HG03139 (cell line): ENCODE measurements at regions not wholly inside any gene's neighbourhood (a gene's known extent, or its start where the extent isn't known, plus 50 kb on each side); places are given as distances from the start of the nearest gene placed in this dataset.

Experiments used
- ATAC-seq: cut with Tn5 transposase; IDR thresholded peaks from one replicate; pipeline ENCODE4 v1.9.1; 2021; ENCODE audit not compliant: unreplicated experiment

DNA sequence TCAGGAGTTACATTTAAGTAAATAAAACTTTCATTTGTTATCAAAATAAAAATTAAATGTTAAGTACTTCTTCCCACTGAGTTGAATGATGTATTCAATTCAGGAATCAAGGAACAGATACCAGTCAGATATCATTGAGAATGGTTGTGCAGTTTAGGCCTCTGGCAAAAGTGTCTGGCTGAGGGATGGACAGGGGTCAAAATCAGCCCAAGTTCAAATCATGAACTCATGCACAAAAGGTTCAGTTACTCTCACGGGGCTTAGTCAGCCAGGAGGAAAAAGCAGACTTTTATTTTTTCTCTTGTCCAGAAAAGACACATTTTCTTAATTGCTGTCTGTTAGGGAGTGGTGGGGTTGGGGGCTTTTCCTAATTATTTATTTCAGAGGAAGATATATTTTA is 166.3 kb downstream of the RASSF9 start:
- ATAC-seq: no peak

DNA sequence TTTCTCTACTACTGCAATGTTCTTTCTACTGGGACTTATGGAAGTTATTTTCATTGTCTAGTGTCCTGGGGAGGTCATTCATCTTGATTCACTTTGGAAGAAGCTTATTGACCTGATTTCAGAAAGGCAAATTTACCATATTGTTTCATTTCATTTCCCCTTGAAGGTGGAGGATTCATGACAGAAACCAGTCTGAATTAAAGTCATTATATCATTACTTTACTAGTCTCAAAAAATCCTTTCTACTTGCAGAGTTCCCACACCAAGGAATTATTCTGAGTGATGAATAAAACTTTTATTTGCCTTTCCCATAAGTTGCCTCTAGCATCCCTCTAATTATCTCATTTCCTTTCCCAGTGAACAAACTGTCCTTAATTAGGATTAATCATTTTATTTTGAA is 163.8 kb downstream of the RASSF9 start:
- no peak for ATAC-seq

GRCh38 chr12:85673921-85674420 is 162.2 kb downstream of the RASSF9 start:
- ATAC-seq: no peak

- no peak for ATAC-seq
These were observed 159.1 kb downstream of the RASSF9 start for GRCh38 chr12:85676816-85677749.

GRCh38 chr12:85679296-85679695 is 156.9 kb downstream of the RASSF9 start:
- ATAC-seq: no peak

- ATAC-seq: no peak
These were observed 155.3 kb downstream of the RASSF9 start for GRCh38 chr12:85680881-85681280.

- no peak for ATAC-seq
These were observed 154.9 kb downstream of the RASSF9 start for GRCh38 chr12:85681333-85681732.

DNA sequence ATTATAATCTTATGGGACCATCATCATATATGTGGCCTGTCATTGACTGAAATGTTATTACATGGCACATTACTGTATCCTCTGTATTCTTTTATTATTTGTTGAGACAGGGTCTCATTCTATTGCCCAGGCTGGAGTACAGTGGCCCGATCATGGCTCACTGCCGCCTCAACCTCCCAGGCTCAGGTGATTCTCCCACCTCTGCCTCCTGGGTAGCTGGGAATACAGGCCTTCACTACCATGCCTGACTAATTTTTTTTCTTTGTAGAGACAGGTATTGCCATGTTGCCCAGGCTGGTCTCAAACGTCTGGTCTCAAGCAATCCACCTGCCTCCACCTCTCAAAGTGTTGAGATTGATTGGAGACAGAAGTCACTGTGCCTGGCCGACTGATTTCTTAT is 153.2 kb downstream of the RASSF9 start:
- no peak for ATAC-seq

- ATAC-seq: no peak
These were observed 147.4 kb downstream of the RASSF9 start for GRCh38 chr12:85688837-85689236.

GRCh38 chr12:85690146-85690545 is 146.1 kb downstream of the RASSF9 start:
- no peak for ATAC-seq

DNA sequence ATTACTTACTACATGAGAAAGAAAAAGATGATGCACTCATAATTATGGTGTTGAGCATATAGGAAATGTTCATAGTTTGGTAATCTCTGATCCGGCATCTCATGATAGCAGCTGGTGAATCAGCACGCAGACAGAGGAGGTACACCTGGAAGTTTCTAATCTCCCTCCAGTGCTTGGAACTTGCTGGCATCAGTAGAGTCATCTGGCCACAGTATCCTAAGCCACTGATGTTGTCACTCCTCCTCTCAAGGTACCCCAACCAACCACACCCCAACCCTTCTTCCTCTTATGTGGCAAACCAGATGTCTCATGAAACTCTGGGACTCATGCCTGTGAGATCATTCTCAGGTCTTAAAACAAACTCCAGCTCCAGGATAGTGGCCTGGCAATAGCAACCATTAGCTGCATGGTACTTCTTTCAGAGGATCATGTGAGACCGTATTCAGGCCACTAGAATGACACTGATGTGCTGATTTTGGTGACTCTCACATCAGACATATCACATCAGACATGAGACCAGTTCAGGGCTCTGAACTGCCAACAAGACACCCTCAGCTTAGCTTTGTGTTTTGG is 143.0 kb downstream of the RASSF9 start:
- ATAC-seq: no peak

- no peak for ATAC-seq
These were observed 141.0 kb downstream of the RASSF9 start for GRCh38 chr12:85695097-85695715.

GRCh38 chr12:85697003-85697402 is 139.2 kb downstream of the RASSF9 start:
- ATAC-seq: no peak

DNA sequence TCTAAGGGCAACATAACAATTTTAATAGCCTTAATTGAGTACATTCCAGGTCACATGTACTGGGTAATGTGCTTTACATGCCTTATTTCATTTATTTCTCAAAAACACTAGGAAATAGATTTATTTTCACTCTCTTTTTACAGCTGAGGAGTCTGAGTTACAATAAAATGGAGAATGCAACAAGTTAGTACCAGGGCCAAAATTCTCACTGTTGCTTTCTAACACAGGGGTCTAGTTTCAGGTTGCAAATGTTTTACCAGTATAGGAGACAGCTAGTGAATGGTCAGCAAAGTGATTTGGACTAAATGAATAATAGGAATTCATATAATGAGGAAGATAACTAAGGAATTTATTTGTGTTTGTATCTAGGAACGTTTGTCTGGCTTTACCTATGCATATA is 137.3 kb downstream of the RASSF9 start:
- ATAC-seq: no peak

DNA sequence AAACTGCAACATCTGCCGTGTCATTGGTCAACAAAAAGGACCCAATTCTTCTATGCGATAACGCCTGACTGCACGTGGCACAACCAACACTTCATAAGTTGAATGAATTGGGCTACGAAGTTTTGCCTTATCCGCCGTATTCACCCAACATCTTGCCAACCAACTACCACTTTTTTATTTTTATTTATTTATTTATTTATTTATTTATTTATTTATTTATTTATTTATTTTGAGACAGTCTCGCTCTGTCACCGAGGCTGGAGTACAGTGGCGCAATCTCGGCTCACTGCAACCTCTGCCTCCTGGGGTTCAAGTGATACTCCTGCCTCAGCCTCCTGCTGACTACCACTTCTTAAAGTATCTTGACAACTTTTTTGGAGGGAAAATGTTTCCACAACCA is 127.4 kb downstream of the RASSF9 start:
- no peak for ATAC-seq

- ATAC-seq: no peak
These were observed 124.3 kb downstream of the RASSF9 start for GRCh38 chr12:85711735-85712390.

- ATAC-seq: no peak
These were observed 122.8 kb downstream of the RASSF9 start for GRCh38 chr12:85713373-85713772.

DNA sequence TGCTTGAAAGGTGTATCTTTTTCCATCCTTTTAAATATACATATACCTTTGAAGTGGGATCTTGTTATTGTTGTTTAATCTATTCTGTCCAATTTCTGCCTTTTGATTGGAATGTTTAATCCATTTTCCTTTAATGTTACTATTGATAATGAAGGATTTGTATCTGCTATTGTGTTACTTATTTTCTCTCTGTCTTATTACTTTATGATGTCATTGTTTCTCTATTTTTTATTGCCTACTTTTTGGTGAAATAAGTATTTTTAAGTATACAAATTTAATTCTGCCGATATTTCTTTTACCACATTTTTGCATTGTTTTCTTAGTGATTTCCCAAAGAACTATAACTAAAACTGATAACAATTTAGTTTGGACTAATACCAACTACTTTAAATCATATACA is 121.8 kb downstream of the RASSF9 start:
- ATAC-seq: no peak

DNA sequence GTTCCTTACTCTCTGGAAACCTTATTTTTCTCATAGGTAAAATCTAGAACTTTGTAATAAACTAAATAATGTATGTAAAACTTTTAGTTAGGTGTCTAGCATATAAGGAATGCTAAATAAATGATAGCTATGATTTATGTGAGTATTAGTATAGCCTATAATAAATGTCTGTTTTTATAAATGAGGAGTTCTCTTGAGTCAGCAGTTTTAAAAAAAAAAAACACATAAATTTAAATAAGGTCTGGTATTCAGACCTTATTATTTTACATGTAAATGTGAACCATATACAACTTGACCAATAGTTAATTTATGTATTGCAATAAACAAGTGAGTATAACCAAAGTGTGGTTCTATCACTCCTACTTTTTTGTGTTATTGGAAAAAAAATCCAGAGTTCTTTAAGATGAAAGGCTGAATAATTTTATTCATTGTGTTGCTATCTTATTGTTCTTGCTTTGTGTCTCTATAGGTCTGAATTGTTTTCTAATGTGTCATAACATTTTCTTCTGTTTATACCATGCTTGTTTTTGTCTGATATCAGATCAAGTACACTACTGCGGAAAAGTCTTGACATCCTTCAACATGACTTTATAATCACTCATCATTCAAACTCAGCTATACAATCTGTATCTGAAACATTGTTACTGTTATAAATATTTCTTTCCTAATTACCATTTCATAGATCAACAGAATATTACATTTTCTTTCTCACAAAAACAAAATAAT is 115.7 kb downstream of the RASSF9 start:
- no peak for ATAC-seq

DNA sequence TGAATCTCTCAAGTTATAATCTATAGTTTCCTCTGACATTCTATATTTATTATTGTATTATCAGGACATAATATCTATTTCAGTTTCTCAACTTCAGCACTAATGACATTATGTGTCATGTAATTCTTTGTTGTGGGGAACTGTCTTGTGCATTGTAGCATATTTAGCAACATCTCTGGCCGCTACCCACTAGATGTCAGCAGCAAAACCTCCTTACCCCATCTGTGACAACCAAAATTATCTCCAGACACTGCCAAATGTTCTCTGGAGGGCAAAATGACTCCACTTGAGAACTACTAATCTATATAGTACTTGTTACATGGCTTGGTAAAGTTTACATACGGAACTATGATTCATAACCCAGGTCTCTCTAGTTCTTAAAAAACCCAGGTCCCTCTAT is 110.2 kb downstream of the RASSF9 start:
- no peak for ATAC-seq
